PC-3 (cell line): ENCODE measurements at regions not wholly inside any gene's neighbourhood (a gene's known extent, or its start where the extent isn't known, plus 50 kb on each side); places are given as distances from the start of the nearest gene placed in this dataset.
"Not testable (repeated sequence)": the region's sequence is repeated elsewhere in the genome, so short reads cannot be mapped to it uniquely, and the experiment has no call there.

ENCODE experiments used
- ATAC-seq: fragments of 200-7000 bp; cut with Tn5 transposase; 2 replicates; pipeline ENCODE4 v1.9.1; 2020; ENCODE audit warnings: mild to moderate bottlenecking, moderate library complexity
- BruUV-seq: library from RNA; stranded (reverse); fragments of 400-500 nt; replicated peaks from 2 replicates; lab custom pipeline; 2021; lab: Mats Ljungman, UMichigan
- CTCF ChIA-PET: fragments of 300-600 bp; sonication (Branson Sonifier 250); formaldehyde crosslinking; loops from one replicate; lab custom pipeline; 2022; ENCODE audit warnings: antibody characterized with exemption; lab: Charles Lee
- POLR2A ChIA-PET: fragments of 300-600 bp; sonication (Branson Sonifier 250); formaldehyde crosslinking; loops from one replicate; lab custom pipeline; 2022; ENCODE audit warnings: antibody characterized with exemption; ENCODE audit not compliant: unreplicated experiment; lab: Charles Lee
- DNase-seq: peaks from one replicate; pipeline ENCODE4 v3.0.0-alpha.2; 2015
- H2AFZ ChIP-seq: fragments of 300-600 bp; sonication (generic); 2 replicates; pipeline ENCODE4 v1.6.0; 2016; ENCODE audit warnings: antibody characterized with exemption, low read length
- H3F3A ChIP-seq: fragments of 300-600 bp; sonication (generic); one replicate; pipeline ENCODE4 v1.6.0; 2017; ENCODE audit warnings: antibody characterized with exemption, low read length, control low read depth, mild to moderate bottlenecking; ENCODE audit not compliant: unreplicated experiment
- H3K27ac ChIP-seq: fragments of 300-600 bp; sonication (generic); 2 replicates; pipeline ENCODE4 v1.5.1; 2016; ENCODE audit warnings: mild to moderate bottlenecking, low read length
- H3K27me3 ChIP-seq: fragments of 300-600 bp; sonication (generic); 2 replicates; pipeline ENCODE4 v1.6.1; 2016; ENCODE audit warnings: low read length, mixed read lengths
- H3K36me3 ChIP-seq: fragments of 300-600 bp; sonication (generic); 2 replicates; pipeline ENCODE4 v1.6.1; 2016; ENCODE audit warnings: low read depth, mixed run types, low read length, mixed read lengths
- H3K4me1 ChIP-seq: fragments of 300-600 bp; sonication (generic); 2 replicates; pipeline ENCODE4 v1.5.1; 2016; ENCODE audit warnings: low read length; ENCODE audit not compliant: insufficient read depth
- H3K4me2 ChIP-seq: fragments of 300-600 bp; sonication (generic); 2 replicates; pipeline ENCODE4 v1.6.0; 2016; ENCODE audit warnings: low read length
- H3K4me3 ChIP-seq: fragments of 300-600 bp; sonication (generic); 2 replicates; pipeline ENCODE4 v1.5.1; 2016; ENCODE audit warnings: mild to moderate bottlenecking, low read length, mixed read lengths
- H3K79me2 ChIP-seq: fragments of 300-600 bp; sonication (generic); 2 replicates; pipeline ENCODE4 v1.6.1; 2017; ENCODE audit warnings: low read length, mixed read lengths
- H3K9ac ChIP-seq: fragments of 300-600 bp; sonication (generic); 2 replicates; pipeline ENCODE4 v1.6.0; 2016; ENCODE audit warnings: mild to moderate bottlenecking, low read length
- H3K9me2 ChIP-seq: fragments of 300-600 bp; sonication (generic); replicated peaks from 2 replicates; pipeline ENCODE4 v1.6.1; 2016; ENCODE audit warnings: mixed run types, low read length, mixed read lengths
- H3K9me3 ChIP-seq: fragments of 300-600 bp; sonication (generic); 2 replicates; pipeline ENCODE4 v1.6.1; 2016; ENCODE audit warnings: low read length, mixed read lengths
- H4K20me1 ChIP-seq: fragments of 300-600 bp; sonication (generic); 2 replicates; pipeline ENCODE4 v1.6.1; 2016; ENCODE audit warnings: low read length, mixed read lengths
- EZH2 ChIP-seq: fragments of 300-600 bp; sonication (generic); IDR thresholded peaks from one replicate; pipeline ENCODE4 v1.6.1; 2017; ENCODE audit warnings: antibody characterized with exemption, mild to moderate bottlenecking, low read length; ENCODE audit not compliant: unreplicated experiment
- EZH2phosphoT487 ChIP-seq: fragments of 300-600 bp; sonication (generic); IDR thresholded peaks from 2 replicates; pipeline ENCODE4 v1.6.1; 2018; ENCODE audit warnings: mild to moderate bottlenecking, antibody characterized with exemption, low read length, borderline replicate concordance
- intact Hi-C: fragments of 100-400 bp; cut with micrococcal nuclease; formaldehyde crosslinking; loops from 2 replicates; pipeline ENCODE4 v1.9.0; 2023
- TF ChIP-seq, protein P1 (sequence below): fragments of 300-600 bp; sonication (generic); conservative IDR thresholded peaks from 2 replicates; pipeline ENCODE4 v1.5.1; 2017; ENCODE audit warnings: antibody characterized with exemption, low read depth, mild to moderate bottlenecking, low read length

DNA sequence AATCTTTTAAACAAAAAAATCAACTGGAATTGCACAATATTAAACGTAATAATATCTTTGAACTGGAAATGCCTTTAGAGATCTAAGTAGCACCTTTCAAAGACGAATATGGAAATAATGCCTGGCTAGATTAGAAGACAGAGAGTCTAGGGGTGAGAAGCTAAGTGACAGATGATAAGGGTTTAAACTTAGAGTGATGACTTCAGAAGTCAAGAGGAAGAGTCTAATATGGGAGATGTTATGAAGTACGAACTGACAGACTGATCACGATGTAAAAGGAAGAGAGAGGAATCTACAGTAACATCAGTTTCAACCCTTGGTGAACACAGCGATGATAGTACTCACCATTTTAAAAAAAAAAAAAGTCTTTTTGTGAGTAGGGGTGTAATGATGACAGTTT, 57.9 kb downstream of the HINT1 start:
- no peaks in the 10 kb centered on the region for H4K20me1 ChIP-seq
- TF ChIP-seq, protein P1, sequence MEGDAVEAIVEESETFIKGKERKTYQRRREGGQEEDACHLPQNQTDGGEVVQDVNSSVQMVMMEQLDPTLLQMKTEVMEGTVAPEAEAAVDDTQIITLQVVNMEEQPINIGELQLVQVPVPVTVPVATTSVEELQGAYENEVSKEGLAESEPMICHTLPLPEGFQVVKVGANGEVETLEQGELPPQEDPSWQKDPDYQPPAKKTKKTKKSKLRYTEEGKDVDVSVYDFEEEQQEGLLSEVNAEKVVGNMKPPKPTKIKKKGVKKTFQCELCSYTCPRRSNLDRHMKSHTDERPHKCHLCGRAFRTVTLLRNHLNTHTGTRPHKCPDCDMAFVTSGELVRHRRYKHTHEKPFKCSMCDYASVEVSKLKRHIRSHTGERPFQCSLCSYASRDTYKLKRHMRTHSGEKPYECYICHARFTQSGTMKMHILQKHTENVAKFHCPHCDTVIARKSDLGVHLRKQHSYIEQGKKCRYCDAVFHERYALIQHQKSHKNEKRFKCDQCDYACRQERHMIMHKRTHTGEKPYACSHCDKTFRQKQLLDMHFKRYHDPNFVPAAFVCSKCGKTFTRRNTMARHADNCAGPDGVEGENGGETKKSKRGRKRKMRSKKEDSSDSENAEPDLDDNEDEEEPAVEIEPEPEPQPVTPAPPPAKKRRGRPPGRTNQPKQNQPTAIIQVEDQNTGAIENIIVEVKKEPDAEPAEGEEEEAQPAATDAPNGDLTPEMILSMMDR = no peak
- TF ChIP-seq EZH2 (no peak), EZH2phosphoT487 (no peak)
- no peak for ATAC-seq
- H3K27ac ChIP-seq = no peak overlapping the region
- H3K4me2 ChIP-seq = no peak overlapping the region
- H3K9me2 ChIP-seq = no peaks in the 10 kb centered on the region
- CTCF ChIA-PET = no interaction called here
- H3K36me3 ChIP-seq = no peaks in the 10 kb centered on the region
- H3K9me3 ChIP-seq = no peaks in the 10 kb centered on the region
- intact Hi-C loops = no loop called here
- H3K4me3 ChIP-seq = no peak overlapping the region
- POLR2A ChIA-PET = no interaction called here
- H2AFZ ChIP-seq = no peak overlapping the region
- H3K79me2 ChIP-seq = no peaks in the 10 kb centered on the region
- BruUV-seq = no TSS peak
- no peaks in the 10 kb centered on the region for H3F3A ChIP-seq
- no peak for DNase-seq
- no peaks in the 10 kb centered on the region for H3K27me3 ChIP-seq
- peaks cover 6% of the 10 kb centered on the region; the same call in 1 of the 2 replicates for H3K4me1 ChIP-seq
- H3K9ac ChIP-seq = no peak overlapping the region

DNA sequence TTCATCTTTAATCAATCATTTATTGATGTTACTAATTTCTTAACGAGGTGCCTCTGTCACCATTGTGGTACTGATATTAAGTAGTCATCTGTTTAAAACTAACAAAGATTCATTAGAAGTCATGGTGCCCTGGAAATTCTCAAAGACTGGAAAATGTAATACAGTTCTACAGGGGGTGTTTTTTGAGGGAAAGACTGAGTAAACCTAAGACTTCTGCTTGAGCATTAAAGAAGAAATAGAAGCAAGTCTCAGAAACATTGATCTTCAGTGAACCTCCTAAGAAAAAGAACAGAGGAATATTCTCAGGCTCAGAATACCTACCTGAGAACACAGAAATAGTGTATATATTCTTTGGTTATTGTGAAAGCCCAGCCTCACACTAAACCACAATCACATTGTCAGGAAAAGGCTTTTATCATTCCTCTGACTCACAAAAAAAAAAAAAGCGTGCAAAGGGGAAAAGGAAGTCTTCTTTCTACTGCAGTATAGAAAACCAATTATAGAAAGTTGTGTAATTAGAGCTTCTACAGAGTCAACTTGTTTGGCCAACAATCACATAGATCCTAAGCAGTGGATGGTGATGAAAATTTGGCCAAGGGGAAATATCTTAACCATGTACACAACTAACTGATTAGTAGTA, 60.8 kb downstream of the HINT1 start:
- Histone ChIP-seq H3K4me1 (peaks cover 6% of the 10 kb centered on the region; the same call in 1 of the 2 replicates), H3K9me2 (no peaks in the 10 kb centered on the region), H3K36me3 (no peaks in the 10 kb centered on the region), H3K9me3 (no peaks in the 10 kb centered on the region), H4K20me1 (no peaks in the 10 kb centered on the region), H3K9ac (no peak overlapping the region), H2AFZ (no peak overlapping the region), H3K27me3 (no peaks in the 10 kb centered on the region), H3K27ac (no peak overlapping the region), H3K4me3 (no peak overlapping the region), H3K4me2 (no peak overlapping the region), H3F3A (no peaks in the 10 kb centered on the region), H3K79me2 (no peaks in the 10 kb centered on the region)
- BruUV-seq = no TSS peak
- ChIA-PET CTCF (no interaction called here), POLR2A (no interaction called here)
- intact Hi-C loops = no loop called here
- DNase-seq = peak; percentile 9
- no peak for TF ChIP-seq EZH2phosphoT487
- no peak for TF ChIP-seq EZH2
- no peak for ATAC-seq

DNA sequence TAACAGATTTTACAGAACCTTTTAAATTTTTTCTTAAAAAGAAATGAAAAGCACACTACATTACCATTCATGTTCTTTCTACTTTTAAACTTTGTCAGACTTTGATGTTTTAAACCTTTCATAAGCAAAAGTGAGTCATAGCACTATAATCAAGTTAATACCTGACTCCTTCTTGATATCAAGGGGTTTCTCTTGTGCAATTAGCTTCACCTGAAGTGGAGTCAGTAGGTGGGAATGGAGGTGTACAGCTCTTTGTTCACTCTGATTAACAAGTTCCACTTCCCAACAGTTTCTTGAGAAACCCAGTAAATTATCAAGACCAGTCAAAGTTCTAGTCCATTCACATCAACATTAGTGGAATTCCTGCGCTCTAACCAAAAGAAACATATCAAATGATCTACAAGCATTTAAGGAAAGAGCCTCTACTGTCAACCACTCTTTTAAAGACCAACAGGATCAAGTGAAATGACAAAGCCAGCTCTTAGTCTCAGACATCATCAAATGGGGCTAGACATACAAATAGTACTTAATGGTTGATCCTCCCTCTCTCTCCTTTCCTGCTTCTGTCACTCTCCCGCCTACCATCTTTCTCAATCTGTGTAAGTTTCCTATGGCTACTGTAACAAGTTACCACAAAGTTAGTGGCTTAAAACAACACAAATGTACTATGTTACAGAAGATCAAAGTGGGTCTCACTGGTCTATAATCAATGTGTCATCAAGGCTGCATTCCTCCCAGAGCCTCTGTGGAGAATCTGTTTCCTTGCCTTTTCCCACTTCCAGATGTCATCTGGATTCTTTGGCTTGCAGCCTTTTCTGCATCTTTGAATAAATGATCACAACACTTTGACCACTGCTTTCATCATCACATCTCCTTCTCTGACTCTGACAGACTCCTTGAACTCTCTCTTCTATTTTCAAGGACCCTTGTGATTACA, 68.0 kb downstream of the HINT1 start:
- Histone ChIP-seq H3K9me3 (no peaks in the 10 kb centered on the region), H3K4me3 (no peak overlapping the region), H4K20me1 (no peaks in the 10 kb centered on the region), H2AFZ (no peak overlapping the region), H3K36me3 (no peaks in the 10 kb centered on the region), H3K27ac (no peak overlapping the region), H3K4me2 (no peak overlapping the region), H3K9ac (no peak overlapping the region), H3F3A (no peaks in the 10 kb centered on the region), H3K9me2 (no peaks in the 10 kb centered on the region), H3K79me2 (no peaks in the 10 kb centered on the region), H3K27me3 (no peaks in the 10 kb centered on the region), H3K4me1 (no peaks in the 10 kb centered on the region)
- CTCF ChIA-PET = no interaction called here
- POLR2A ChIA-PET = no interaction called here
- BruUV-seq = no TSS peak
- DNase-seq (no peak), ATAC-seq (no peak)
- intact Hi-C loops = no loop called here
- no peak for TF ChIP-seq EZH2phosphoT487
- TF ChIP-seq EZH2 = no peak
- TF ChIP-seq, protein P1 = no peak

DNA sequence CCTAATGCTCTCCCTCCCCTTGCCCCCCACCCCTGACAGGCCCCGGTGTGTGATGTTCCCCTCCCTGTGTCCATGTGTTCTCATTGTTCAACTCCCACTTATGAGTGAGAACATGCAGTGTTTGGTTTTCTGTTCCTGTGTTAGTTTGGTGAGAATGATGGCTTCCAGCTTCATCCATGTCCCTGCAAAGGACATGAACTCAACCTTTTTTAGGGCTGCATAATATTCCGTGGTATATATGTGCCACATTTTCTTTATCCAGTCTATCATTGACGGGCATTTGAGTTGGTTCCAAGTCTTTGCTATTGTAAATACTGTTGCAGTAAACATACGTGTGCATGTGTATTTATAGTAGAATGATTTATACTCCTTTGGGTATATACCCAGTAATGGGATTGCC, 69.5 kb downstream of the HINT1 start:
- POLR2A ChIA-PET, H3K4me2 ChIP-seq, H3K9me3 ChIP-seq, H3K27me3 ChIP-seq, H3K36me3 ChIP-seq, BruUV-seq, H3K4me3 ChIP-seq, H3F3A ChIP-seq, H2AFZ ChIP-seq, H3K79me2 ChIP-seq, H3K4me1 ChIP-seq, intact Hi-C loops, H3K27ac ChIP-seq, DNase-seq, H4K20me1 ChIP-seq, H3K9me2 ChIP-seq, H3K9ac ChIP-seq, CTCF ChIA-PET, ATAC-seq: not testable (repeated sequence)
